HG02981 (cell line): ENCODE measurements at regions not wholly inside any gene's neighbourhood (a gene's known extent, or its start where the extent isn't known, plus 50 kb on each side); places are given as distances from the start of the nearest gene placed in this dataset.
"Not testable (repeated sequence)": the region's sequence is repeated elsewhere in the genome, so short reads cannot be mapped to it uniquely, and the experiment has no call there.

Source experiments
- ATAC-seq: cut with Tn5 transposase; IDR thresholded peaks from one replicate; pipeline ENCODE4 v1.9.1; 2021; ENCODE audit warnings: mild to moderate bottlenecking, moderate library complexity; ENCODE audit not compliant: unreplicated experiment

- ATAC-seq = no peak
These were observed 154.7 kb upstream of the LSM14A start for GRCh38 chr19:34017601-34018000.

DNA sequence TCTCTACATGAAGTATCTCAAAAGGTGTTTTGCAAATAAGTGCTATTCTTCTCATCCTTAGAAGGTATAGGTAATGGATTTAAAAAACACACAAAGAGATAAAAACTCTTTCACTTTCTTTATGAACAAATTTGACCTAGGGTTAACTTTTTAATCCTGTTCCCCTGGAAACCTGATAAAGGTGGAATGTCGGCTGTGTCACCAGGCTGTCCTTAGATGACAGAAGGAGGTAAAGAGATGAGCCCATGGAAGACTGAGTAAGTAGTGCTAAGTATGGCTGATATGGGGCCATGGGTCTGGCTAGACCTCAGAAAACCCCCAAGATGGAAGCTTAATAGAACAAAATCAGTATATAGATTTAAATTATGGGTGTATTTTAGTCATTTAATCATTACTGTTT lies 153.8 kb upstream of the LSM14A start:
- no peak for ATAC-seq

- no peak for ATAC-seq
These were observed 148.9 kb upstream of the LSM14A start for GRCh38 chr19:34023381-34023780.

DNA sequence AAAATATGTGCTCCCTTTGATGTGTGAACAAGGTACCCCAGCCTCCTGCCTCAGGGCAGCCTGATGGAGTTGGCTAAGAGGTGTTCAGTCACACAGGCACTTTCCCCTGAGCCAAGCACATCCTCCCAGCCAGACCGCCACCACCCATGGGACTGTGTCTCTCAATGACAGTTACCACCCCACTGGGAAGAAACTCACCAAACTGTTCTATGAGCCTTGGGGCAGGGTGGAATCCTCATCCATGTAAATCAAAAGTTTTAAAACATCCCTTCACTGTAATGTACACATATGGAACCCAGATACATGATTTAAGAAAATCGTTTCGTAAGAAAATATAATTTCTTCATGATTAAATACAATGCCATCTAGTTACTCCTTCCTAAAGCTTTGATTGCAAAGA lies 138.4 kb upstream of the LSM14A start:
- ATAC-seq = no peak

DNA sequence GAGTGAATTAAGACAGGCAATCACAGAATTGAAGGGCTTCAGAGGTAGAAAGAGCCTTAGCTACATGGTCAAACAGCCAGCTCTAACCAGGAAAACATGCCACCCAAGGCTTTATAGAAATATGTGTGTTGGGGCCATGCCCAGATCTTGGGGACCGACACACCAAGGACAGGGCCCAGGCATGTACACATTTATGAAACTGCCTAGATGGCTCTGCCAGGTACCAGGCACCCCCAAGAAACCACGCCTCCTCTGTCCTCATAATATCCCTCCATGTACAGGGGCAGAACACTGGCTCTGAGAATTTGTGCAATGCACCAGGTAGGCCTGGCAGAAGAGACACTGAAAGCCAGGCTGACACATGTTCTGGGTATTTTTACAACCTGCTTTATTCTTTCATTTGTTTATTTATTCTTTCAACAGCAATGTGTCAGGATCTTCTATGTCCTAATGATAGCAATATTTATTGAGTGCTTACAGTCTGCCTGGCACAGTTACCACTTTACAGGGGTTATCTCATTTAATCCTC lies 137.9 kb upstream of the LSM14A start:
- ATAC-seq = no peak

- ATAC-seq = no peak
These were observed 130.3 kb upstream of the LSM14A start for GRCh38 chr19:34041925-34042521.

- ATAC-seq = no peak
These were observed 128.3 kb upstream of the LSM14A start for GRCh38 chr19:34044021-34044420.

DNA sequence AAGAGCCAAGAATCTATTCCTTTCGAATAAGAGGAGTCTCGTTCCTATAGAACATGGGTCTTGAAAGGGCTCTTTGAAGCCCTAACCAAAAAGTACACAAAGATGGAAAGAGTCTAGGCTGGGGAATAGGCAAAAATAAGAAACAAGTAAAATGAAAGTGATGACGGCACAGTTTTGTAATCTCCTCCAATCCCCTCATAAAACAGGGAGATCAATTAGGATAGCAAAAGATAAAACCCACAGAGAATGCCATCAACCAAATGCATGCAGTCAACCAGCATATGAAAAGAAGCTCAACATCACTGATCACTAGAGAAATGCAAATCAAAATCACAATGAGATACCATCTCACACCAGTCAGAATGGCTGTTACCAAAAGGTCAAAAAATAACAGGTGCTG lies 122.4 kb upstream of the LSM14A start:
- ATAC-seq = no peak

DNA sequence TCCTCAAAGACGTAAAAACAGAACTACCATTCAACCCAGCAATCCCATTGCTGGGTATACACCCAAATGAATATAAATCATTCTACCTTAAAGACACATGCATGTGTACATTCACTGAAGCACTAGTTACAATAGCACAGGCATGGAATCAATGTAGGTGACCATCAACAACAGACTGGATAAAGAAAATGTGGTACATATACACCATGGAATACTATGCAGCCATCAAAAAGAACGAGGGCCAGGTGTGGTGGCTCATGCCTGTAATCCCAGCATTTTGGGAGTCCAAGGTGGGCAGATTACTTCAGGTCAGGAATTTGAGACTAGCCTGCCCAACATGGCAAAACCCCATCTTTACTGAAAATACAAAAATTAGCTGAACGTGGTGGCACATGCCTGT lies 121.9 kb upstream of the LSM14A start:
- not testable (repeated sequence) for ATAC-seq

DNA sequence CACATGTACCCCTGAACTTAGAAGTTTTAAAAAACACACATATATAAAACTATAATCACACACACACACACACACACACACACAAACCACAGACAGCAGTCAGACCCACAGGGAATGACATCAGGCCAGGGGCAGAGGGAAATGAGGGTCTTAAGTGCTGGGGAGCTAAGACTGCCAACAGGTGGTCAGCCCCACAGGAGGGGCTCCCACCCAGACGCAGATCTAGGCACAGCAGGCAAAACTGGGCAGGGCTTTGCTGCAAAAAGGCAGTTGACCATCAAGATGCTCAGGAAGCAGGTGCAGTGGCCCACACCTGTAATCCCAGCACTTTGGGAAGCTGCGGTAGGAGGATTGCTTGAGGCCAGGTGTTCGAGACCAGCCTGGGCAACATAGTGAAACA lies 121.0 kb upstream of the LSM14A start:
- ATAC-seq = no peak

DNA sequence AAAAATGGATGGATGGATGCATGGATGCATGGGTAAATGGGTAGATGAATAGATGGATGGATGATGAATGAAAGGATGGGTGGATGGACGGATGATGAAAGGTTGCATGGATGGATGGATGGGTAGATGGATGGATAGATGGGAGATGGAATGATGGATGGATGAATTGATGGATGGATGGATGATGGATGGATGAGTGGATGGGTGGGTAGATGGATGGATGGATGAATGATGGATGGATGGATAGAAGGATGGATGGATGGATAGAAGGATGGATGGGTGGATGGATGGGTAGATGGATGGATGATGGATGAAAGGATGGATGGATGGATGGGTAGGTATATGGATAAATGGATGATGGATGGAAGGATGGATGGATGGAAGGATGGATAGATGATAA lies 115.1 kb upstream of the LSM14A start:
- no peak for ATAC-seq

DNA sequence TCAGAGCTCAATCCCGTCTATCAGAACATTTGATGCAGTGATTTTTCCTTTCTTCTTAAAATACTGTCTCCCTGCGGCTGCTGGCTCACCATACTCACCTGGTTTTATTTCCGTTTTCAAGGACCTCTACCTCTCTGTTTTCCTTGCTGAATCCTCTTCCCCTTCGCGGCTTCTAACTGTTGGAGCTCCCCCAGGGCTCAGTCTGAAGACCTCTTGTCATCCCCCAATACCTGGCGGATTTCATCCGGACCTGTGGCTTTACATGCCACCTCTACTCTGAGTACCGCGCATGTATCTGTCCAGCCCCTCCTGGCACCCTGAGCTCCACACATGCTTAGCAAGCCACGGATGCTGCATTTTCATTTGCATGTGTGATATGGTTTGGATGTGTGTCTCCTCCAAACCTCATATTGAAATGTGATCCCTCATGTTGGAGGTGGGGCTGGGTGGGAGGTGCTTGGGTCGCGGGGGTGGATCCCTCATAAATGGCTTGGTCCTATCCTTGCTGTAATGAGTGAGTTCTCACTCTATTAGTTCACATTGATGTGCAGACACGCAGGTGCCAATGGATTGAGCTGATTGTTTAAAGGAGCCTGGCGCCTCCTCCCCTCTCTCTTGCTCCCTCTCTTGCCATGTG lies 106.2 kb upstream of the LSM14A start:
- ATAC-seq = no peak

DNA sequence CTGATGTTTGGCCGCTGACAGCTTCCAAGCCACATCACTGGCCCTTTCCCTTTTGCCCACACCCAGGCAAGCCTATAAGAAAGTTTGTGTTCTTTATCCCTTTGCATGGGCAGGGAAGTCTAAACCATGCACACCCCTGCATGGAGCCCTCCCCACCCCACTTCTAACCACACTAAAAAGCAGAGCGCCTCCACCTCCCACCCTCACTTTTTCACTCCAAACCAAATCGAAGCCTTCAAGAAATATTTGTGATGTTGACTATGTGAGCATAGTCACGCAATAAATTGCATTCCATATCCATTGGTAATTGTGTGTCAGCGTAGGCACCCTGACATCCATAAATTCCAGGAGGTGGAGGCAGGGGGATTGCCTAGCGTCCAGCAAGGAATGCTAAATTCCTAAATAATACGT lies 104.4 kb upstream of the LSM14A start:
- no peak for ATAC-seq

- no peak for ATAC-seq
These were observed 96.6 kb upstream of the LSM14A start for GRCh38 chr19:34075661-34076091.

GRCh38 chr19:34082289-34083077 lies 89.8 kb upstream of the LSM14A start:
- ATAC-seq = no peak

DNA sequence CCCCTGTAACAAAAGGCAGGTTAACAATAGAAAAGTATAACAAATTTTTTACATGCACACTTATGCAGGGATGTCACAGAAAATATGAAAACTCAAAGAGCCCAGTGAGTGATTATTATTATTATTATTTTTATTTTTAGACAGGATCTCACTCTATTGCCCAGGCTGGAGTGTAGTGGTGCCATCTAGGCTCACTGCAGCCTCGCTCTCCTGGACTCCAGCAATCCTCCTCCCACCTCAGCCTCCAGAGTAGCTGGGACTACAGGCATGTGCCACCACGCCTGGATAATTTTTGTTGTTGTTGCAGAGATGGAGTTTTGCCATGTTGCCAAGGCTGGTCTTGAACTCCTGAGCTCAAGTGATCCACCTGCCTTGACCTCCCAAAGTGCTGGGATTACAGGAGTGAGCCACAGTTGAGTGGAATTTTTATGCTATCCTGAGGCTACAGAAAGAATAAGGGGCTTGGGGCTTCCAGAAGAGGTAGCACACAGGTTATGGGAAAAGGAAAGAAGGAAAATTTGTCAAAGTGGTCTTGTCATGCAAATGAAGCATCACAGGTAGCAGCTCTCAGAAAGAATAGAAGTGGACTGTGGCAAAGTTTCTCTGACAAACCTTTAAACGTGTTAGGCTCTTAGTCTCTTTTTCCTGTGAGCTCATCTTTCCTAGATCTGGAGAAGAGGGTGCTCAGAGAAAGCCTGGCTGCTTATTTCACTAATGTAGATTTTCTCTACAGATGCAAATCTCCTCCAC lies 87.7 kb upstream of the LSM14A start:
- ATAC-seq = no peak

DNA sequence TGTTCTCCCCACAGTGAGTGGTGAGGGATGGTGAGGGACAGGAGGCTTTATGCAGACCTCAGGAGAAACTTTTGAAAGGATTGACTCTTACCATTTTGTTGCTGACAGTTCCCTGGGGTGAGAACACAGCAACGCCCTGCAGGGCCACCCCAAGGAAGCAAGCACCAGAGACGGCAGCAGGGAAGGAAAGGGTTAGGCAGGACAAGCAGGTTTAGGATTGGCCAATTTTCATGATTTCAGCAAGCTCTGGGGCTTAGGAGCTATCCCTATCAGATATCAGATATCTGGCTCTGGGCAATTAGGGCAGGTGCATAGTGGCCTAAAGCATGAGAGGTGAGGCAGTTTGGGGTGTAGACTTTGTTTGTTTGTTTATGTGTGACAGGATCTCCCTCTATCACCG lies 87.0 kb upstream of the LSM14A start:
- no peak for ATAC-seq

DNA sequence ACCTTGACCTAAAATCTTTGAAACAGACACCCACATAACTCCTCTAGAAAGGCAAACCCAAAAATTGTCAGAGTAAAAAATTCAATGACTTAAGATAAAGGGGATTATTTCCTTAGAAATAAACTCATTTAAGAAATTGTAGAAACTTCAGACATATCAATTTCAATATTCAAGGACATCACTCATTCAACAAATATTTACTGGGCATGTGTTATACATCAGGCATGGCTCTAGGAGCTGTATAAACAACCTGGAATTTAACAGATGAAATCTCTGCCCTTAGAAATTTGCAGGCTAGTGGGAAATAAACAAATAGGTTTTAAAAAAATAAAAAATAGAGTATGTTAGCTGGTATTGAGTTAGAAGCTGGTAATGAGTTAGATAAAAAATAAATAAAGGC lies 84.0 kb upstream of the LSM14A start:
- ATAC-seq = no peak

- no peak for ATAC-seq
These were observed 82.7 kb upstream of the LSM14A start for GRCh38 chr19:34089566-34089965.

GRCh38 chr19:34094960-34095359 lies 77.3 kb upstream of the LSM14A start:
- no peak for ATAC-seq

DNA sequence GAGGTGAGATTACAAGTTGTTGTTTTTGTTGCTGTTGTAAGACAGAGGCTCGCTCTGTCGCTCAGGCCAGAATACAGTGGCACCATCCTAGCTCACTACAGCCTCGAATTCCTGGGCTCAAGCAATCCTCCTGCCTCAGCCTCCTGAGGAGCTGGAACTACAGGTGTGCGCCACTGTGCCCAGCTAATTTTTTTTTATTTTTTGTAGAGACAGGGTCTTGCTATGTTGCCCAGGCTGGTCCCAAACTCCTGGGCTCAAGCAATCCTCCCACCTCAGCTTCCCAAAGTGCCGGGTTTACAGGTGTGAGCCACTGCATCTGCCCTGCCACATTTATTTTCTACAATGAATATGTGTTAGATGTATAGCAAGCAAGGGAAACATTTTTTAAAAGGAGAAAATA lies 76.9 kb upstream of the LSM14A start:
- not testable (repeated sequence) for ATAC-seq
